GM12872 (cell line): ENCODE measurements at regions not wholly inside any gene's neighbourhood (a gene's known extent, or its start where the extent isn't known, plus 50 kb on each side); places are given as distances from the start of the nearest gene placed in this dataset.

ENCODE experiments used
- CTCF ChIP-seq: IDR thresholded peaks from 3 replicates; pipeline ENCODE4 v1.5.1; 2011; ENCODE audit warnings: low read depth, mild to moderate bottlenecking, low read length, moderate library complexity; ENCODE audit not compliant: insufficient read depth

DNA sequence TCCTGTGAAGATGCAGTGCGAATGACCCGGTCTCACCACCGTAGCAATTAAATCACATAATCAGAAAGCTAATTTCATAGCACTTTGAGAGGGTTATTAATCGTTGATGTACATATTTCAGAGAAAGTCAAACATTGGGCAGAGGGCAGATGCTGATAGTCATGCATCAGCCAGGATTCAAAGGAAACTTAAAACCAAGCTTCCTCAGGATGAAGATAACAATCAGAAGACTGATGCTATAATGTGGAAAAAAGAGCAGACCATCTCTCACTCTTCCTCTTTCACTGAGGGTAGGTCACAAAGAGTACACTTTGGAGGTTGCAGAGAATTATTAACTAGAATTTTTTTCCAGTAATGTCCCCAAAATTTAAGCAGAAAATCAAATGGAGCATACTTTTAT is 1027.7 kb upstream of the ZEB2 start:
- TF ChIP-seq CTCF, result no peak

DNA sequence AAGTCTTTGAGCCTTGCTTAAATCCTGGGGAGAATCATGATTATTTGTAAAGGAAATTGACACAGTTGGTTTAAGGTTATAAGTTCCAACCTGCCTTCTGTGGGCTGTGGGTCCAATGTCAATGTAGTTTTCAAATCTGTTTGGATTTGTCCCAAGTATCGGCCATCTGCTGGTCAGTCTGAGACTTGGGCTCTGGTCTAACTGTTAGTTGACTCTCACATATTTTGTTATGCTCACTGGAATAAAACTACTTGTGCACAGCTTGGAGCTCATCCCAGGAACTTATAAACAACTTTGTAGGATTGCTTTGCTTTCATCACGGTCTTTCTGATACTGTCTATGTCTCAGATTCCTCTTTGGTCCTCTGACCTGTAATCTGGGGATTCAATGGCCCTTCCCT is 1026.2 kb upstream of the ZEB2 start:
- no peak for TF ChIP-seq CTCF

- no peak for TF ChIP-seq CTCF
Observed at GRCh38 chr2:145543856-145544255, 1023.9 kb upstream of the ZEB2 start.

DNA sequence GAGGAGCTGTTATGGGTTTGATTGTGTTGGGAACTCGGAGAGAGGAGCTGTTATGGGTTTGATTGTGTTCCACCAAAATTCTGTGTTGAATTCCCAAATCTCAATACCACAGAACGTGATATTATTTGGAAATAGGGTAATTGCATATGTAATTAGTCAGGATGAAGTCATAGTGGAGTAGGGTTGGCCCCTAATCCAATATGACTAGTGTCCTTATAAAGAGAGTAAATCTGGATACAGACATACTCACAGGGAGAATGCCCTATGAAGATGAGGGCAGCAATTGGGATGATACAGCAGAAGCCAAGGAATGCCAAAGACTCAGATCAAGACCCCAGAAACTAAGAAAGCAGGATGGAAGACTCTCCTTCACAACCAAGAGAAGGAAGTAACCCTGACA is 1023.2 kb upstream of the ZEB2 start:
- no peak for TF ChIP-seq CTCF

DNA sequence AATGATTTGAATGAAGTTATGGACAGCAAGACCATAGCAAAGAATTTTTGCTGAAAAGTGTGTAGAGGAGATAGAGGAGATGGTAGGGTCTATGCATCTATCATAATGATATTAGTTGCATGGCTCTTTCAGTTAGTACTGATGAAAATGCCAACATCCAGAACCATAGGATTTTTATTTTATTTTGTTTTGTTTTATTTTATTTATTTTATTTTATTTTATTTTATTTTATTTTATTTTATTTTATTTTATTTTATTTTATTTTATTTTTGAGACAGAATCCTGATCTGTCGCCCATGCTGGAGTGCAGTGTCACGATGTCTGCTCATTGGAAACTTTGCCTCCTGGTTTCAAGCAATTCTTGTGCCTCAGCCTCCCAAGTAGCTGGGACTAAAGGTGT is 1021.1 kb upstream of the ZEB2 start:
- TF ChIP-seq CTCF, result no peak

GRCh38 chr2:145538661-145539350 is 1018.9 kb upstream of the ZEB2 start:
- no peak for TF ChIP-seq CTCF

DNA sequence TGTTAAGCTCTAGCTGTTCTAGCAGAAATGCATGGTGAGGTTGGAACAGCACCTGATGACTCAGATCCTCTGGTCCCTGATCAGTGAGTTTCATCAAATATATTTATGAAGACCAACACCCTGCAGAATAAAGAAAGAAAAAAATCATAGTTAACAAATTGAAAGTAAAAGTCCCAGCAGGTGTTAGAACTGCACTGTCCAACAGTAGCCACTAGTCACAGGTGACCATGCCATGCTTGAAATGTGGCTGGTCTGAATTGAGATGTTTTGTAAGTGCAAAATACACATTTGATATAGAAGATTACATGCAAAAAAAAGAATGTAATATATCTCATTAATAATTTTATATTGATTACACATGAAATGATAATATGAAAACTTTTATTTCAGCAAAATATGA is 1010.7 kb upstream of the ZEB2 start:
- 0 out of 3 replicates have a peak, but pooled peaks have one; percentile 6 for TF ChIP-seq CTCF

- no peak for TF ChIP-seq CTCF
Observed at GRCh38 chr2:145524836-145525235, 1004.9 kb upstream of the ZEB2 start.
